ENCODE measurements at regions not wholly inside any gene's neighbourhood (a gene's known extent, or its start where the extent isn't known, plus 50 kb on each side); places are given as distances from the start of the nearest gene placed in this dataset.
"Not testable (repeated sequence)": the region's sequence is repeated elsewhere in the genome, so short reads cannot be mapped to it uniquely, and the experiment has no call there.

DNA sequence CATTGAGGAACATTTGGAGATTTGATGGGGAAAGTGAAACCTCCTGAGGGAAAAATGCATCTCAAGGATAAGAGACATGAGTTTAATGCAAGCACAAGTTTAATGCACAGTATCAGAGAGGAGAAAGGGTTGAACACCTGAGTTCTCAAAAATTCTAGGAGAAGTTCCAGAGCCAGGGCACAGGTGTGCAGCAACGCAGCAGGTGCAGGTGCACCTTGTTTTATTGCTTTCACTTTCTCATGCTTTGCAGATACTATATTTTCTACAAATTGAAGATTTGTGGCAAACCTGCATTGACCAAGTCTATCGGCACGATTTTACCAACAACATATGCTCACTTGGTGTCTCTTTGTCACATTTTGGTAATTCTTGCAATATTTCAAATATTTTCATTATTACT is 267.6 kb upstream of the HNRNPA3 start:
- H3K27ac ChIP-seq (ENCODE audit: low read depth, low read length) = no peak overlapping the region
- H3K27me3 ChIP-seq (ENCODE audit: insufficient read depth, low read length, poor library complexity) = no peaks in the 10 kb centered on the region
- H3K4me2 ChIP-seq (ENCODE audit: low read length) = no peak overlapping the region

DNA sequence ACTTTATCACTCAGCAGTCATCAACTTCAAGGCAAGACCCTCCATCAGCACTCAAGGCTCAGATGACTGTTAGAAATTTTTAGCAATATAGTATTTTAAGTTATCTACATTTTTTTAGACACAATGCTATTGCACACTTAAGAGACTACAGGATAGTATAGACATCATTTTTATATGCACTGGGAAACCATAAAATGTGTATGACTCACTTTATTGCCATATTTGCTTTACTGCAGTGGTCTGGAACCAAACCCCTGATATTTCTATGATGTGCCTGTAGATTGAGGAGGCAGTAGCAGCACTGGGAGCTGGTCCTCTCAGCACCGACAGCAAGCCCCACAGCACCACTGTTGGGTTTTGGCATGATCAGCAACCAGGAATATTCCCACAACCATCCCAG is 264.8 kb upstream of the HNRNPA3 start:
- H4K8ac ChIP-seq (ENCODE audit: low read depth, low read length) = no peak overlapping the region
- no peak overlapping the region for H2BK15ac ChIP-seq (replicated peaks; ENCODE audit: low read depth)
- H3K27ac ChIP-seq (ENCODE audit: low read depth, low read length) = no peak overlapping the region
- H3K18ac ChIP-seq (ENCODE audit: low read length) = no peak overlapping the region
- H3K4me2 ChIP-seq (ENCODE audit: low read length) = no peak overlapping the region
- no peaks in the 10 kb centered on the region for H3K79me2 ChIP-seq (ENCODE audit: control insufficient read depth, insufficient read depth, low read length)
- no peak overlapping the region for H2AK5ac ChIP-seq (ENCODE audit: low read length)
- H3K4ac ChIP-seq (ENCODE audit: low read depth, low read length) = no peak overlapping the region
- H3K27me3 ChIP-seq (ENCODE audit: insufficient read depth, low read length, poor library complexity) = no peaks in the 10 kb centered on the region
- H2BK5ac ChIP-seq (ENCODE audit: low read length) = no peak overlapping the region
- DNase-seq = no peak
- H3K4me1 ChIP-seq (ENCODE audit: control insufficient read depth, low read depth, low read length) = no peaks in the 10 kb centered on the region
- WGBS (ENCODE audit: extremely low coverage, insufficient coverage, low lambda C conversion rate) = no CpG with 5 or more reads among the region's 1 CpG
- H3K23ac ChIP-seq (ENCODE audit: low read length) = no peak overlapping the region
- H4K5ac ChIP-seq (ENCODE audit: low read length) = no peak overlapping the region
- no peak overlapping the region for H3K9ac ChIP-seq (ENCODE audit: low read length)
- no peaks in the 10 kb centered on the region for H3K36me3 ChIP-seq (ENCODE audit: control insufficient read depth, insufficient read depth, low read length)
- H2BK120ac ChIP-seq (ENCODE audit: low read depth, low read length) = no peak overlapping the region
- H3K79me1 ChIP-seq (ENCODE audit: low read length) = no peaks in the 10 kb centered on the region
- no peak overlapping the region for H3K4me3 ChIP-seq (ENCODE audit: low read length)
- H3K56ac ChIP-seq (ENCODE audit: low read length) = no peak overlapping the region

More for the DNA sequence above, 267.6 kb upstream of the HNRNPA3 start:
- no peak overlapping the region for H3K18ac ChIP-seq (ENCODE audit: low read length)
- no peak overlapping the region for H2BK5ac ChIP-seq (ENCODE audit: low read length)
- no peak overlapping the region for H3K4ac ChIP-seq (ENCODE audit: low read depth, low read length)
- H3K4me1 ChIP-seq (ENCODE audit: control insufficient read depth, low read depth, low read length) = no peaks in the 10 kb centered on the region
- H3K36me3 ChIP-seq (ENCODE audit: control insufficient read depth, insufficient read depth, low read length) = no peaks in the 10 kb centered on the region
- H4K5ac ChIP-seq (ENCODE audit: low read length) = no peak overlapping the region
- H3K56ac ChIP-seq (ENCODE audit: low read length) = no peak overlapping the region
- H3K23ac ChIP-seq (ENCODE audit: low read length) = no peak overlapping the region
- H2AK5ac ChIP-seq (ENCODE audit: low read length) = no peak overlapping the region
- H3K79me2 ChIP-seq (ENCODE audit: control insufficient read depth, insufficient read depth, low read length) = no peaks in the 10 kb centered on the region
- no peak overlapping the region for H4K8ac ChIP-seq (ENCODE audit: low read depth, low read length)
- no peak overlapping the region for H2BK15ac ChIP-seq (replicated peaks; ENCODE audit: low read depth)
- H2BK120ac ChIP-seq (ENCODE audit: low read depth, low read length) = no peak overlapping the region
- no CpG with 5 or more reads among the region's 3 CpGs for WGBS (ENCODE audit: extremely low coverage, insufficient coverage, low lambda C conversion rate)
- H3K9ac ChIP-seq (ENCODE audit: low read length) = no peak overlapping the region
- H3K79me1 ChIP-seq (ENCODE audit: low read length) = no peaks in the 10 kb centered on the region
- H3K4me3 ChIP-seq (ENCODE audit: low read length) = no peak overlapping the region
- DNase-seq = no peak

DNA sequence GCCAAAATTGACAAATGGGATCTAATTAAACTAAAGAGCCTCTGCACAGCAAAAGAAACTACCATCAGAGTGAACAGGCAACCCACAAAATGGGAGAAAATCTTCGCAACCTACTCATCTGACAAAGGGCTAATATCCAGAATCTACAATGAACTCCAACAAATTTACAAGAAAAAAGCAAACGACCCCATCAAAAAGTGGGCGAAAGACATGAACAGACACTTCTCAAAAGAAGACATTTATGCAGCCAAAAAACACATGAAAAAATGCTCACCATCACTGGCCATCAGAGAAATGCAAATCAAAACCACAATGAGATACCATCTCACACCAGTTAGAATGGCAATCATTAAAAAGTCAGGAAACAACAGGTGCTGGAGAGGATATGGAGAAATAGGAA is 261.4 kb upstream of the HNRNPA3 start:
- not testable (repeated sequence) for H4K5ac ChIP-seq (ENCODE audit: low read length); H3K9ac ChIP-seq (ENCODE audit: low read length); H3K4me2 ChIP-seq (ENCODE audit: low read length); H3K56ac ChIP-seq (ENCODE audit: low read length); H3K79me2 ChIP-seq (ENCODE audit: control insufficient read depth, insufficient read depth, low read length); H3K27me3 ChIP-seq (ENCODE audit: insufficient read depth, low read length, poor library complexity); H2BK15ac ChIP-seq (replicated peaks; ENCODE audit: low read depth); H2AK5ac ChIP-seq (ENCODE audit: low read length); H3K4ac ChIP-seq (ENCODE audit: low read depth, low read length); H3K4me1 ChIP-seq (ENCODE audit: control insufficient read depth, low read depth, low read length); H3K4me3 ChIP-seq (ENCODE audit: low read length); H2BK5ac ChIP-seq (ENCODE audit: low read length); H4K8ac ChIP-seq (ENCODE audit: low read depth, low read length); H3K23ac ChIP-seq (ENCODE audit: low read length); H3K36me3 ChIP-seq (ENCODE audit: control insufficient read depth, insufficient read depth, low read length); H3K79me1 ChIP-seq (ENCODE audit: low read length); DNase-seq; H3K27ac ChIP-seq (ENCODE audit: low read depth, low read length); H2BK120ac ChIP-seq (ENCODE audit: low read depth, low read length); H3K18ac ChIP-seq (ENCODE audit: low read length)
- no CpG with 5 or more reads among the region's 3 CpGs for WGBS (ENCODE audit: extremely low coverage, insufficient coverage, low lambda C conversion rate)

DNA sequence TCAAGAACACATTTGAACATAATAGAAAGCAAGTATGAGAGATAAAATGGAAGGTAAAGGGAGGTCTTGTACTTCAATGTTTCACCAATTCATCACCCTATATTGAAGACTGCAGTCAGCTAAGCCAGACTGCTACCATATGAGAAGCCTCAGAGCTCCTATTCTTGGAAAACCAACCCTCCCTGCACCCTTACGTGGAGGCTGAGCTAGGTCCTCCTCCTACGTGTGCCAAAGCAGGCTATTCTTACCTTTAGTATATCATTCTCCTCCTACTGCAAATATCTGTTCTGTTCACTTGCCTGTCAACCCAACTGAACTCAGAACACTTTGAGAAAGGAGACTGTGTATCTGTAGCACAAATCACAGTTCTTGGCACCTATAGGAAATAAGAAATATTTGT is 255.8 kb upstream of the HNRNPA3 start:
- Histone ChIP-seq H3K4ac (ENCODE audit: low read depth, low read length) (no peak overlapping the region), H3K27ac (ENCODE audit: low read depth, low read length) (no peak overlapping the region), H3K36me3 (ENCODE audit: control insufficient read depth, insufficient read depth, low read length) (no peaks in the 10 kb centered on the region), H3K4me3 (ENCODE audit: low read length) (no peak overlapping the region), H3K9ac (ENCODE audit: low read length) (no peak overlapping the region), H2BK5ac (ENCODE audit: low read length) (no peak overlapping the region), H3K27me3 (ENCODE audit: insufficient read depth, low read length, poor library complexity) (no peaks in the 10 kb centered on the region), H2BK15ac (replicated peaks; ENCODE audit: low read depth) (no peak overlapping the region), H3K23ac (ENCODE audit: low read length) (no peak overlapping the region), H3K4me1 (ENCODE audit: control insufficient read depth, low read depth, low read length) (peaks cover 3% of the 10 kb centered on the region), H3K18ac (ENCODE audit: low read length) (no peak overlapping the region), H3K56ac (ENCODE audit: low read length) (no peak overlapping the region), H3K79me2 (ENCODE audit: control insufficient read depth, insufficient read depth, low read length) (no peaks in the 10 kb centered on the region), H4K5ac (ENCODE audit: low read length) (no peak overlapping the region), H2BK120ac (ENCODE audit: low read depth, low read length) (no peak overlapping the region), H2AK5ac (ENCODE audit: low read length) (no peak overlapping the region), H3K79me1 (ENCODE audit: low read length) (no peaks in the 10 kb centered on the region), H3K4me2 (ENCODE audit: low read length) (no peak overlapping the region), H4K8ac (ENCODE audit: low read depth, low read length) (no peak overlapping the region)
- no peak for DNase-seq
- WGBS (ENCODE audit: extremely low coverage, insufficient coverage, low lambda C conversion rate) = no CpG with 5 or more reads among the region's 2 CpGs

DNA sequence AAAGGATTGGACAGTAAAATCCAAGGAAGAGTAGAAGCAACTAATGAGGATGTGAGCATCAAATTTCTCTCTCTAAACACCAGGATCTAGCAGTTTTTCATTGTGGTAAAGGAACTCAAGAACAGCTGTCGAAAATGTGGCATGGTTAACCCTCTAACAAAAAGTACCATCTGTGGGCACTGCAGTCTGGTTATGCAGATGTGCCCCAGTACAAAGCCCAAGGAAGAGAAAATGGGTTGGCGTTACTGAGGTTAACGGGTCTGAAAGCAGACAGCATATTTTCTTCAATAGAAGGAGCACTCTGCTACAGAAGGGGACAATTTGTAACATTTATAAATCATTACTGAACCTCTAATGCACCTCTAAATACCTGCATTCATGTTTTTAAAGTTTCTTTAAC is 253.0 kb upstream of the HNRNPA3 start:
- H3K56ac ChIP-seq (ENCODE audit: low read length) = no peak overlapping the region
- H3K4me2 ChIP-seq (ENCODE audit: low read length) = no peak overlapping the region
- no peak overlapping the region for H2AK5ac ChIP-seq (ENCODE audit: low read length)
- DNase-seq = no peak
- no peak overlapping the region for H2BK15ac ChIP-seq (replicated peaks; ENCODE audit: low read depth)
- no peak overlapping the region for H2BK120ac ChIP-seq (ENCODE audit: low read depth, low read length)
- H4K8ac ChIP-seq (ENCODE audit: low read depth, low read length) = no peak overlapping the region
- H3K79me1 ChIP-seq (ENCODE audit: low read length) = no peaks in the 10 kb centered on the region
- H4K5ac ChIP-seq (ENCODE audit: low read length) = no peak overlapping the region
- H3K23ac ChIP-seq (ENCODE audit: low read length) = no peak overlapping the region
- H3K4me3 ChIP-seq (ENCODE audit: low read length) = no peak overlapping the region
- peaks cover 3% of the 10 kb centered on the region for H3K4me1 ChIP-seq (ENCODE audit: control insufficient read depth, low read depth, low read length)
- H3K36me3 ChIP-seq (ENCODE audit: control insufficient read depth, insufficient read depth, low read length) = no peaks in the 10 kb centered on the region
- WGBS (ENCODE audit: extremely low coverage, insufficient coverage, low lambda C conversion rate) = no CpG with 5 or more reads among the region's 3 CpGs
- no peaks in the 10 kb centered on the region for H3K27me3 ChIP-seq (ENCODE audit: insufficient read depth, low read length, poor library complexity)
- no peaks in the 10 kb centered on the region for H3K79me2 ChIP-seq (ENCODE audit: control insufficient read depth, insufficient read depth, low read length)
- no peak overlapping the region for H2BK5ac ChIP-seq (ENCODE audit: low read length)
- no peak overlapping the region for H3K27ac ChIP-seq (ENCODE audit: low read depth, low read length)
- H3K18ac ChIP-seq (ENCODE audit: low read length) = no peak overlapping the region
- H3K9ac ChIP-seq (ENCODE audit: low read length) = no peak overlapping the region
- no peak overlapping the region for H3K4ac ChIP-seq (ENCODE audit: low read depth, low read length)

DNA sequence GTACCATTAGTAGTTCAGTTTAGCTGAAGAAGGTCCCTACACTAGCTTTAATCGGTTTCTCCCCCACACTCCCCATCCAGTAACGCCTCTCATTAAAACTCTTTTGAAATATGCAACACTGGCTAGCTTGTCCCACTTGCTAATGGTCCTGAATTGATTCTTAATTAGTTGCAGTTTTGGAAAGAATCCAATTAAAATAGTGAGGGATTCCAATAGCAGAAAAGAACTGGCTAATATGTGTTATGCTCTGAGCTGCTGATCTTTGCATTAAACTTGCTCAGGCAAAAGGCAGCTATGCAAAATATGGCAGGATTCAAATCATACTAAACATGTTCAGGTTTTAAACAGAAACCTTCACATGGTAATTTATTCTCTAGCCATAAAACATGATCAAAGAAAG is 252.5 kb upstream of the HNRNPA3 start:
- Histone ChIP-seq H3K27ac (ENCODE audit: low read depth, low read length) (no peak overlapping the region), H3K9ac (ENCODE audit: low read length) (no peak overlapping the region), H3K27me3 (ENCODE audit: insufficient read depth, low read length, poor library complexity) (no peaks in the 10 kb centered on the region), H2BK5ac (ENCODE audit: low read length) (no peak overlapping the region), H3K4ac (ENCODE audit: low read depth, low read length) (no peak overlapping the region), H3K79me1 (ENCODE audit: low read length) (no peaks in the 10 kb centered on the region), H2BK120ac (ENCODE audit: low read depth, low read length) (no peak overlapping the region), H3K36me3 (ENCODE audit: control insufficient read depth, insufficient read depth, low read length) (no peaks in the 10 kb centered on the region), H2AK5ac (ENCODE audit: low read length) (no peak overlapping the region), H4K8ac (ENCODE audit: low read depth, low read length) (no peak overlapping the region), H3K18ac (ENCODE audit: low read length) (no peak overlapping the region), H2BK15ac (replicated peaks; ENCODE audit: low read depth) (no peak overlapping the region), H3K23ac (ENCODE audit: low read length) (no peak overlapping the region), H3K4me2 (ENCODE audit: low read length) (no peak overlapping the region), H3K56ac (ENCODE audit: low read length) (no peak overlapping the region), H4K5ac (ENCODE audit: low read length) (no peak overlapping the region), H3K4me3 (ENCODE audit: low read length) (no peak overlapping the region), H3K79me2 (ENCODE audit: control insufficient read depth, insufficient read depth, low read length) (no peaks in the 10 kb centered on the region), H3K4me1 (ENCODE audit: control insufficient read depth, low read depth, low read length) (peaks cover 3% of the 10 kb centered on the region)
- no peak for DNase-seq
- WGBS (ENCODE audit: extremely low coverage, insufficient coverage, low lambda C conversion rate) = no CpG with 5 or more reads among the region's 2 CpGs
